ENCODE measurements at regions not wholly inside any gene's neighbourhood (a gene's known extent, or its start where the extent isn't known, plus 50 kb on each side); places are given as distances from the start of the nearest gene placed in this dataset.

GRCh38 chr10:91032611-91033206 is 111.8 kb upstream of the ANKRD1 start:
- intact Hi-C loops (cut with DNase I; ENCODE audit: low total_unique reads): no loop called here
- TF ChIP-seq POLR2AphosphoS5 (IDR thresholded peaks at IDR 0.05) (peak in 1 of 3 donors; percentile 55), POLR2A (IDR thresholded peaks at IDR 0.05) (no peak)
- no peaks in the 10 kb centered on the region for H3K9me3 ChIP-seq
- H3K4me1 ChIP-seq: peaks cover 0 to 23% (median 9%) of the 10 kb centered on the region in 6 donors
- WGBS, 5 donors: 62 to 85% (median 67%) methylated on average over 5 of the region's 5 CpGs
- H3K27ac ChIP-seq: peak overlapping the region in 1 of 8 donors; percentile 74
- H3K4me3 ChIP-seq: no peak overlapping the region
- no peak for DNase-seq
- no peaks in the 10 kb centered on the region for H3K36me3 ChIP-seq
- no peaks in the 10 kb centered on the region for H3K27me3 ChIP-seq (replicated peaks in 1 of 7)

GRCh38 chr10:91033324-91033950 is 112.5 kb upstream of the ANKRD1 start:
- intact Hi-C loops (cut with DNase I; ENCODE audit: low total_unique reads): no loop called here
- TF ChIP-seq POLR2A (IDR thresholded peaks at IDR 0.05): no peak
- Histone ChIP-seq H3K4me1 (peaks cover 0 to 23% (median 9%) of the 10 kb centered on the region in 6 donors), H3K4me3 (no peak overlapping the region), H3K36me3 (no peaks in the 10 kb centered on the region), H3K27me3 (replicated peaks in 1 of 7) (no peaks in the 10 kb centered on the region), H3K9me3 (no peaks in the 10 kb centered on the region), H3K27ac (peak overlapping the region in 4 of 8 donors; percentile 43 to 74 (median 56))
- DNase-seq: no peak
- 87 to 95% (median 92%) methylated on average over 6 of the region's 6 CpGs for WGBS, 5 donors

- intact Hi-C loops (cut with DNase I; ENCODE audit: low total_unique reads): no loop called here
- 31 to 53% (median 40%) methylated on average over 3 of the region's 3 CpGs for WGBS, 5 donors
- TF ChIP-seq POLR2A (IDR thresholded peaks at IDR 0.05): no peak
- H3K4me3 ChIP-seq: no peak overlapping the region
- peak overlapping the region in 6 of 8 donors; percentile 36 to 74 (median 56) for H3K27ac ChIP-seq
- DNase-seq: no peak
- no peaks in the 10 kb centered on the region for H3K27me3 ChIP-seq (replicated peaks in 1 of 7)
- H3K9me3 ChIP-seq: no peaks in the 10 kb centered on the region
- no peaks in the 10 kb centered on the region for H3K36me3 ChIP-seq
- H3K4me1 ChIP-seq: peaks cover 0 to 23% (median 9%) of the 10 kb centered on the region in 6 donors
Observed at GRCh38 chr10:91034042-91034441, 113.2 kb upstream of the ANKRD1 start.

GRCh38 chr10:91034494-91035159 is 113.7 kb upstream of the ANKRD1 start:
- Histone ChIP-seq H3K9me3 (no peaks in the 10 kb centered on the region), H3K36me3 (no peaks in the 10 kb centered on the region), H3K4me3 (no peak overlapping the region), H3K4me1 (peaks cover 0 to 23% (median 9%) of the 10 kb centered on the region in 6 donors), H3K27me3 (replicated peaks in 1 of 7) (no peaks in the 10 kb centered on the region), H3K27ac (peak overlapping the region in 6 of 8 donors; percentile 36 to 74 (median 56))
- WGBS, 5 donors: 48 to 68% (median 55%) methylated on average over 9 of the region's 9 CpGs
- no peak for TF ChIP-seq CTCF (IDR thresholded peaks at IDR 0.05 in 8 of 11, conservative IDR thresholded peaks at IDR 0.05 in 3 of 11)
- peak in 1 of 3 donors; percentile 22 for TF ChIP-seq POLR2AphosphoS5 (IDR thresholded peaks at IDR 0.05)
- no peak for DNase-seq
- intact Hi-C loops (cut with DNase I; ENCODE audit: low total_unique reads): no loop called here

- no peak for TF ChIP-seq CTCF (IDR thresholded peaks at IDR 0.05 in 8 of 11, conservative IDR thresholded peaks at IDR 0.05 in 3 of 11)
- no peak for TF ChIP-seq POLR2AphosphoS5 (IDR thresholded peaks at IDR 0.05)
- no peak for TF ChIP-seq POLR2A (IDR thresholded peaks at IDR 0.05)
- WGBS, 5 donors: 85 to 98% (median 89%) methylated on average over 8 of the region's 8 CpGs
- H3K4me3 ChIP-seq: no peak overlapping the region
- H3K9me3 ChIP-seq: no peaks in the 10 kb centered on the region
- DNase-seq: no peak
- H3K27me3 ChIP-seq (replicated peaks in 1 of 7): no peaks in the 10 kb centered on the region
- peaks cover 0 to 23% (median 9%) of the 10 kb centered on the region in 6 donors for H3K4me1 ChIP-seq
- peak overlapping the region in 5 of 8 donors; percentile 3 to 63 (median 50) for H3K27ac ChIP-seq
- intact Hi-C loops (cut with DNase I; ENCODE audit: low total_unique reads): no loop called here
- no peaks in the 10 kb centered on the region for H3K36me3 ChIP-seq
Observed at GRCh38 chr10:91035650-91036292, 114.9 kb upstream of the ANKRD1 start.
